H1 (cell line): ENCODE measurements at regions not wholly inside any gene's neighbourhood (a gene's known extent, or its start where the extent isn't known, plus 50 kb on each side); places are given as distances from the start of the nearest gene placed in this dataset.

Experiments
- ASH2L ChIP-seq: fragments of 200-600, 300-600 bp; sonication (generic); IDR thresholded peaks from one replicate; pipeline ENCODE4 v1.7.1; 2017; ENCODE audit warnings: low read length
- CBX8 ChIP-seq: fragments of 300-800, 300-1000 bp; sonication (generic); IDR thresholded peaks from 2 replicates; pipeline ENCODE4 v1.7.1; 2016; ENCODE audit warnings: low read depth, low read length, borderline replicate concordance
- NANOG ChIP-seq: IDR thresholded peaks from 2 replicates; pipeline ENCODE4 v1.6.1; 2011; ENCODE audit warnings: low read length, low read depth, mild to moderate bottlenecking, inconsistent platforms; ENCODE audit not compliant: insufficient read depth, poor library complexity, severe bottlenecking
- ZNF274 ChIP-seq: IDR thresholded peaks from 2 replicates; pipeline ENCODE4 v1.7.0; 2012; ENCODE audit warnings: low read length, borderline replicate concordance; ENCODE audit errors: extremely low read depth
- TF ChIP-seq, protein P1 (sequence below): IDR thresholded peaks from 2 replicates; pipeline ENCODE4 v1.6.1; 2012; ENCODE audit warnings: low read length, inconsistent platforms
- TF ChIP-seq, protein P2 (sequence below): IDR thresholded peaks from 2 replicates; pipeline ENCODE4 v1.6.1; 2012; ENCODE audit warnings: inconsistent platforms

DNA sequence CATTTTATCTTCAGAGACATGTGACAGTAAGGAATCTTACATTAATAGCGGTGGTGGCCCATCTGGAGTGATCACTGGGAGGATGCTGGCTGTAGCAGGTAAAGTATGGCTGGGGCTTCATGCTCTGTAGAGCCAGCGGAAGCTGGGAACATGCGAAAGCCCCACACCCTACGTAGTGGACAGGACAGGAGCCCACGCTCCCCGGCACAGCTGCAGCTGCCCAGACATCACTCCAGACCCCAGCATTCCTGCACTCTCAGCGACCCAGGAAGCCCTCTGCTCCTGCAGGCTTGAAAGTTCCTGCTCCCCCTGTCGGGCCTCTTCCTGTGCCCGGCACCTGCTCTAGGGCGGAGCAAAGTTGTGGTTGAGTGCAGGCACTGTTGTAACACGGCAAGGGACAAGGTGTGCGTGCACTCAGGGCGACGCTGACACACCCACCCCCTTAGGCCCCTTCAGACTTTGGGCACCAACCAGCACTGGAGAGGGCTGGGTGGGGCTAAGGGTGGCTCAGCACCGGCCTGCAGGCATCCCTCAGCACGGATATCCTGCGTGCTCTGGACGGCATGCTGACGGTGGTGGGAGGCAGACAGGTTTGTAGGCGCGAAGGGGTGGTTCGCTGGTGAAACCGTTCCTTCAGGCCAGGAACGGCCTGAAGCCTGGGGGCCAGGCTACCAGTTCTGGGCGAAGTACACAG, 568.3 kb downstream of the FSCB start (continued):
- TF ChIP-seq CBX8 (no peak), NANOG (no peak), ZNF274 (no peak), ASH2L (no peak)
- TF ChIP-seq, protein P1, sequence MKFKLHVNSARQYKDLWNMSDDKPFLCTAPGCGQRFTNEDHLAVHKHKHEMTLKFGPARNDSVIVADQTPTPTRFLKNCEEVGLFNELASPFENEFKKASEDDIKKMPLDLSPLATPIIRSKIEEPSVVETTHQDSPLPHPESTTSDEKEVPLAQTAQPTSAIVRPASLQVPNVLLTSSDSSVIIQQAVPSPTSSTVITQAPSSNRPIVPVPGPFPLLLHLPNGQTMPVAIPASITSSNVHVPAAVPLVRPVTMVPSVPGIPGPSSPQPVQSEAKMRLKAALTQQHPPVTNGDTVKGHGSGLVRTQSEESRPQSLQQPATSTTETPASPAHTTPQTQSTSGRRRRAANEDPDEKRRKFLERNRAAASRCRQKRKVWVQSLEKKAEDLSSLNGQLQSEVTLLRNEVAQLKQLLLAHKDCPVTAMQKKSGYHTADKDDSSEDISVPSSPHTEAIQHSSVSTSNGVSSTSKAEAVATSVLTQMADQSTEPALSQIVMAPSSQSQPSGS, result no peak
- TF ChIP-seq, protein P2, sequence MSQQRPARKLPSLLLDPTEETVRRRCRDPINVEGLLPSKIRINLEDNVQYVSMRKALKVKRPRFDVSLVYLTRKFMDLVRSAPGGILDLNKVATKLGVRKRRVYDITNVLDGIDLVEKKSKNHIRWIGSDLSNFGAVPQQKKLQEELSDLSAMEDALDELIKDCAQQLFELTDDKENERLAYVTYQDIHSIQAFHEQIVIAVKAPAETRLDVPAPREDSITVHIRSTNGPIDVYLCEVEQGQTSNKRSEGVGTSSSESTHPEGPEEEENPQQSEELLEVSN, result no peak
- TF ChIP-seq, all 59 proteins: peak for 0
